Astrocyte (in vitro differentiated cells and primary cell): ENCODE measurements at regions not wholly inside any gene's neighbourhood (a gene's known extent, or its start where the extent isn't known, plus 50 kb on each side); places are given as distances from the start of the nearest gene placed in this dataset.

Source experiments
- DNase-seq: peaks from one replicate; pipeline ENCODE4 v3.0.0-alpha.2; 2010; ENCODE audit warnings: low read depth
- FAIRE-seq: peaks from 2 replicates; lab custom pipeline; 2011; peaks lifted over from hg19 to GRCh38; lab: Jason Lieb, UNC
- H2AFZ ChIP-seq: 2 replicates; pipeline ENCODE4 v1.6.0; 2012; ENCODE audit warnings: low read depth, low read length, inconsistent platforms
- H3K27ac ChIP-seq: 2 replicates; pipeline ENCODE4 v1.5.1; 2011; ENCODE audit warnings: low read depth, low read length, inconsistent platforms
- H3K27me3 ChIP-seq: 2 replicates; pipeline ENCODE4 v1.6.0; 2011; ENCODE audit warnings: low read length, inconsistent platforms; ENCODE audit not compliant: insufficient read depth
- H3K36me3 ChIP-seq: 2 replicates; pipeline ENCODE4 v1.5.1; 2011; ENCODE audit warnings: low read length, inconsistent platforms; ENCODE audit not compliant: insufficient read depth
- H3K4me1 ChIP-seq: 2 replicates; pipeline ENCODE4 v1.5.1; 2011; ENCODE audit warnings: low read length, inconsistent platforms; ENCODE audit not compliant: insufficient read depth
- H3K4me2 ChIP-seq: 2 replicates; pipeline ENCODE4 v1.6.0; 2012; ENCODE audit warnings: low read length, inconsistent platforms
- H3K4me3 ChIP-seq: 2 replicates; pipeline ENCODE4 v1.5.1; 2011; ENCODE audit warnings: low read depth, mild to moderate bottlenecking, low read length, inconsistent platforms; ENCODE audit not compliant: insufficient read depth
- H3K79me2 ChIP-seq: 2 replicates; pipeline ENCODE4 v1.6.0; 2012; ENCODE audit warnings: mild to moderate bottlenecking, low read length, inconsistent platforms; ENCODE audit not compliant: insufficient read depth
- H3K9ac ChIP-seq: 2 replicates; pipeline ENCODE4 v1.6.0; 2012; ENCODE audit warnings: mild to moderate bottlenecking, low read length, inconsistent platforms
- H3K9me3 ChIP-seq: 2 replicates; pipeline ENCODE4 v1.5.1; 2012; ENCODE audit warnings: low read depth, mild to moderate bottlenecking, low read length, inconsistent platforms; ENCODE audit not compliant: insufficient read depth
- H4K20me1 ChIP-seq: 2 replicates; pipeline ENCODE4 v1.6.0; 2012; ENCODE audit warnings: low read length, inconsistent platforms; ENCODE audit not compliant: insufficient read depth
- H3K27ac Mint-ChIP-seq: one replicate; pipeline ENCODE4 v1.8.0; 2021; ENCODE audit warnings: mild to moderate bottlenecking, mixed read lengths; ENCODE audit not compliant: unreplicated experiment
- H3K27me3 Mint-ChIP-seq: one replicate; pipeline ENCODE4 v1.8.0; 2021; ENCODE audit warnings: low read depth, mixed read lengths; ENCODE audit not compliant: unreplicated experiment
- H3K36me3 Mint-ChIP-seq: one replicate; pipeline ENCODE4 v1.8.0; 2021; ENCODE audit warnings: low read depth, mixed read lengths; ENCODE audit not compliant: unreplicated experiment
- H3K4me1 Mint-ChIP-seq: one replicate; pipeline ENCODE4 v1.8.0; 2021; ENCODE audit warnings: low read depth, mixed read lengths; ENCODE audit not compliant: unreplicated experiment
- H3K4me3 Mint-ChIP-seq: one replicate; pipeline ENCODE4 v1.8.0; 2021; ENCODE audit warnings: mild to moderate bottlenecking, moderate library complexity, mixed read lengths; ENCODE audit not compliant: unreplicated experiment
- H3K9me3 Mint-ChIP-seq: one replicate; pipeline ENCODE4 v1.8.0; 2021; ENCODE audit warnings: mild to moderate bottlenecking, mixed read lengths; ENCODE audit not compliant: unreplicated experiment
- CTCF ChIP-seq: IDR thresholded peaks from 2 replicates; pipeline ENCODE4 v1.5.1; 2011; ENCODE audit warnings: low read depth, mild to moderate bottlenecking, inconsistent platforms, low read length, moderate library complexity; ENCODE audit not compliant: insufficient read depth
- EZH2 ChIP-seq: IDR thresholded peaks from 2 replicates; pipeline ENCODE4 v1.6.1; 2012; ENCODE audit warnings: mild to moderate bottlenecking, low read length, inconsistent platforms; ENCODE audit not compliant: insufficient read depth

GRCh38 chr2:57892920-57893319, 153.7 kb upstream of the VRK2 start:
- H3K36me3 ChIP-seq, result no peaks in the 10 kb centered on the region
- Mint-ChIP-seq H3K4me3 (no peak overlapping the region), H3K27me3 (no peaks in the 10 kb centered on the region), H3K9me3 (no peaks in the 10 kb centered on the region), H3K36me3 (no peaks in the 10 kb centered on the region), H3K27ac (no peak overlapping the region), H3K4me1 (peaks cover 19% of the 10 kb centered on the region)
- no peaks in the 10 kb centered on the region for H3K79me2 ChIP-seq
- H2AFZ ChIP-seq, result no peak overlapping the region
- TF ChIP-seq EZH2 (no peak), CTCF (no peak)
- H3K9ac ChIP-seq, result no peak overlapping the region
- no peak overlapping the region for H3K4me2 ChIP-seq
- no peaks in the 10 kb centered on the region for H3K27me3 ChIP-seq
- no peak overlapping the region for H3K27ac ChIP-seq
- no peaks in the 10 kb centered on the region for H4K20me1 ChIP-seq
- H3K4me3 ChIP-seq, result no peak overlapping the region
- FAIRE-seq (no peak), DNase-seq (no peak)
- no peaks in the 10 kb centered on the region for H3K9me3 ChIP-seq
- no peaks in the 10 kb centered on the region for H3K4me1 ChIP-seq

- no peak overlapping the region for H3K4me3 Mint-ChIP-seq
- H3K36me3 Mint-ChIP-seq, result no peaks in the 10 kb centered on the region
- no peak overlapping the region for H2AFZ ChIP-seq
- no peaks in the 10 kb centered on the region for H3K27me3 Mint-ChIP-seq
- no peak overlapping the region for H3K27ac Mint-ChIP-seq
- H4K20me1 ChIP-seq, result no peaks in the 10 kb centered on the region
- no peaks in the 10 kb centered on the region for H3K27me3 ChIP-seq
- no peak overlapping the region for H3K4me3 ChIP-seq
- no peaks in the 10 kb centered on the region for H3K9me3 Mint-ChIP-seq
- H3K79me2 ChIP-seq, result no peaks in the 10 kb centered on the region
- no peak for TF ChIP-seq CTCF
- TF ChIP-seq EZH2, result no peak
- H3K4me1 Mint-ChIP-seq, result peaks cover 19% of the 10 kb centered on the region
- DNase-seq (no peak), FAIRE-seq (no peak)
- H3K36me3 ChIP-seq, result no peaks in the 10 kb centered on the region
- no peaks in the 10 kb centered on the region for H3K9me3 ChIP-seq
- no peak overlapping the region for H3K9ac ChIP-seq
- no peak overlapping the region for H3K4me2 ChIP-seq
- H3K27ac ChIP-seq, result no peak overlapping the region
- H3K4me1 ChIP-seq, result no peaks in the 10 kb centered on the region
Observed at GRCh38 chr2:57893347-57893746, 153.3 kb upstream of the VRK2 start.

GRCh38 chr2:57893786-57894185, 152.8 kb upstream of the VRK2 start:
- peaks cover 19% of the 10 kb centered on the region for H3K4me1 Mint-ChIP-seq
- Histone ChIP-seq H4K20me1 (no peaks in the 10 kb centered on the region), H3K4me2 (no peak overlapping the region), H3K9me3 (no peaks in the 10 kb centered on the region), H3K9ac (no peak overlapping the region), H3K27ac (no peak overlapping the region), H3K4me3 (no peak overlapping the region), H3K36me3 (no peaks in the 10 kb centered on the region), H3K27me3 (no peaks in the 10 kb centered on the region), H3K79me2 (no peaks in the 10 kb centered on the region), H3K4me1 (no peaks in the 10 kb centered on the region), H2AFZ (no peak overlapping the region)
- H3K27me3 Mint-ChIP-seq, result no peaks in the 10 kb centered on the region
- FAIRE-seq, result no peak
- H3K27ac Mint-ChIP-seq, result no peak overlapping the region
- H3K36me3 Mint-ChIP-seq, result no peaks in the 10 kb centered on the region
- no peaks in the 10 kb centered on the region for H3K9me3 Mint-ChIP-seq
- no peak for DNase-seq
- TF ChIP-seq EZH2 (no peak), CTCF (no peak)
- no peak overlapping the region for H3K4me3 Mint-ChIP-seq
